HEK293 (cell line): ENCODE measurements at regions not wholly inside any gene's neighbourhood (a gene's known extent, or its start where the extent isn't known, plus 50 kb on each side); places are given as distances from the start of the nearest gene placed in this dataset.

Experiments used
- CTCF ChIP-seq: fragments of 450-650 bp; formaldehyde crosslinking; IDR thresholded peaks from 2 replicates; pipeline ENCODE4 v1.5.1; 2016; ENCODE audit warnings: missing biosample characterization, missing genetic modification characterization
- HOXD13 ChIP-seq: sonication (generic); formaldehyde crosslinking; IDR thresholded peaks from 2 replicates; pipeline ENCODE4 v1.8.0; 2022; ENCODE audit warnings: missing genetic modification reagents, borderline replicate concordance
- REST ChIP-seq: fragments of 450-650 bp; formaldehyde crosslinking; IDR thresholded peaks from 2 replicates; pipeline ENCODE4 v1.5.1; 2016; ENCODE audit warnings: missing biosample characterization, missing genetic modification characterization
- ZNF121 ChIP-seq: fragments of 450-650 bp; formaldehyde crosslinking; IDR thresholded peaks from 2 replicates; pipeline ENCODE4 v1.5.1; 2016; ENCODE audit warnings: missing biosample characterization, missing genetic modification characterization
- ZNF391 ChIP-seq: fragments of 450-650 bp; formaldehyde crosslinking; IDR thresholded peaks from 2 replicates; pipeline ENCODE4 v1.5.1; 2016; ENCODE audit warnings: low read depth, missing biosample characterization, missing genetic modification characterization, borderline replicate concordance
- ZNF449 ChIP-seq: fragments of 450-650 bp; formaldehyde crosslinking; IDR thresholded peaks from 2 replicates; pipeline ENCODE4 v1.5.1; 2017; ENCODE audit warnings: missing biosample characterization, mild to moderate bottlenecking, missing genetic modification characterization, moderate library complexity
- ZNF664 ChIP-seq: fragments of 450-650 bp; formaldehyde crosslinking; IDR thresholded peaks from 2 replicates; pipeline ENCODE4 v1.5.1; 2016; ENCODE audit warnings: missing biosample characterization, missing genetic modification characterization

- TF ChIP-seq REST (tag by site-specific recombination) (no peak), CTCF (no peak), ZNF449 (tag by site-specific recombination) (no peak), ZNF664 (tag by site-specific recombination) (no peak), ZNF391 (tag by site-specific recombination) (no peak), ZNF121 (tag by site-specific recombination) (no peak), HOXD13 (CRISPR knock-in tag) (no peak)
Measured at GRCh38 chr5:17146280-17146841, 71.1 kb upstream of the BASP1 start.
